K562 (cell line): ENCODE measurements at regions not wholly inside any gene's neighbourhood (a gene's known extent, or its start where the extent isn't known, plus 50 kb on each side); places are given as distances from the start of the nearest gene placed in this dataset.

Experiments
- ATAC-seq: fragments of 200-7000 bp; cut with Tn5 transposase; 3 replicates; pipeline ENCODE4 v1.9.1; 2020; ENCODE audit warnings: moderate library complexity
- BruUV-seq: library from RNA; stranded (reverse); fragments of 400-500 nt; replicated peaks from 2 replicates; lab custom pipeline; 2021; lab: Mats Ljungman, UMichigan
- CTCF ChIA-PET: fragments of 300-600 bp; formaldehyde crosslinking; extraction: SDS; loops from one replicate; lab custom pipeline; 2021; ENCODE audit warnings: low intra/inter-chr PET ratio; lab: Yijun Ruan, JAX
- POLR2A ChIA-PET: fragments of 300-600, 350-650 bp; sonication (Branson Sonifier 250); formaldehyde crosslinking; extraction: SDS; loops from one replicate; lab custom pipeline; 2021; ENCODE audit warnings: antibody characterized with exemption, inconsistent platforms; lab: Yijun Ruan, JAX
- DNase-seq, 4 experiments: peaks; one replicate each; pipeline versions ENCODE4 v3.0.0 to v3.0.0-alpha.2; 2011 to 2018; ENCODE audit warnings: low spot score in 3 of 4, mixed read lengths in 3 of 4; ENCODE audit errors: extremely low read depth in 1 of 4
- FAIRE-seq: peaks from 2 replicates; lab custom pipeline; 2011; peaks lifted over from hg19 to GRCh38; lab: Jason Lieb, UNC
- H2AFZ ChIP-seq: 2 replicates; pipeline ENCODE4 v1.6.0; 2011; ENCODE audit warnings: low read depth, low read length, control low read depth, inconsistent platforms
- H3K27ac ChIP-seq: fragments of 200-600 bp; 3 replicates; pipeline ENCODE4 v1.8.0; 2011; ENCODE audit warnings: low read depth, mild to moderate bottlenecking, control low read depth, inconsistent platforms, low read length, moderate library complexity, mixed read lengths; ENCODE audit errors: extremely low read depth
- H3K27me3 ChIP-seq, 2 experiments: fragments of 300-600 bp in 1 of 2; 2 replicates in 1 of 2; 3 replicates in 1 of 2; pipeline versions ENCODE4 v1.6.0 to v1.8.0; 2011; ENCODE audit warnings: inconsistent platforms in 2 of 2, low read length in 2 of 2, mild to moderate bottlenecking in 1 of 2, mixed read lengths in 1 of 2, moderate library complexity in 1 of 2; ENCODE audit not compliant: control insufficient read depth in 2 of 2, insufficient read depth in 2 of 2
- H3K36me3 ChIP-seq: fragments of 300-600 bp; 3 replicates; pipeline ENCODE4 v1.8.0; 2011; ENCODE audit warnings: mild to moderate bottlenecking, low read length, inconsistent platforms; ENCODE audit not compliant: control insufficient read depth, insufficient read depth
- H3K4me1 ChIP-seq, 2 experiments: fragments of 200-600 bp in 1 of 2; replicated peaks in 1 of 2; 2 replicates in 1 of 2; 3 replicates in 1 of 2; pipeline versions ENCODE4 v1.5.1 to v1.8.0; 2011; ENCODE audit warnings: inconsistent platforms in 2 of 2, low read length in 2 of 2, mild to moderate bottlenecking in 1 of 2, mixed read lengths in 1 of 2, moderate library complexity in 1 of 2; ENCODE audit not compliant: control insufficient read depth in 2 of 2, insufficient read depth in 2 of 2
- H3K4me2 ChIP-seq: 2 replicates; pipeline ENCODE4 v1.6.1; 2011; ENCODE audit warnings: low read length, control low read depth, inconsistent platforms, mixed read lengths; ENCODE audit not compliant: insufficient read depth
- H3K4me3 ChIP-seq: fragments of 200-600 bp; sonication (generic), shearing (Covaris generic); 2 replicates; pipeline ENCODE4 v1.5.1; 2016; ENCODE audit warnings: control low read depth, inconsistent platforms
- H3K79me2 ChIP-seq: fragments of 200-600 bp; 3 replicates; pipeline ENCODE4 v1.8.0; 2011; ENCODE audit warnings: low read length, inconsistent platforms; ENCODE audit not compliant: control insufficient read depth, insufficient read depth
- H3K9ac ChIP-seq, 2 experiments: 2 replicates each; pipeline versions ENCODE4 v1.6.0 to v1.6.1; 2011; ENCODE audit warnings: low read depth in 2 of 2, low read length in 2 of 2, control low read depth in 1 of 2, inconsistent platforms in 1 of 2, mild to moderate bottlenecking in 1 of 2, mixed read lengths in 1 of 2; ENCODE audit not compliant: insufficient read depth in 1 of 2
- H3K9me1 ChIP-seq: one replicate; pipeline ENCODE4 v1.6.0; 2011; ENCODE audit warnings: inconsistent platforms, mild to moderate bottlenecking, low read length, moderate library complexity; ENCODE audit not compliant: control insufficient read depth, insufficient read depth
- H3K9me3 ChIP-seq: replicated peaks from 2 replicates; pipeline ENCODE4 v1.5.1; 2011; ENCODE audit warnings: low read depth, low read length, inconsistent platforms; ENCODE audit not compliant: control insufficient read depth, insufficient read depth
- H4K20me1 ChIP-seq: replicated peaks from 2 replicates; pipeline ENCODE4 v1.6.1; 2011; ENCODE audit warnings: low read length, inconsistent platforms, mixed read lengths; ENCODE audit not compliant: control insufficient read depth, insufficient read depth
- GTF2B ChIP-seq: IDR thresholded peaks from 2 replicates; pipeline ENCODE4 v1.6.1; 2011; ENCODE audit not compliant: insufficient read length; ENCODE audit errors: extremely low read depth
- RCOR1 ChIP-seq, 2 experiments: IDR thresholded peaks; 2 replicates each; pipeline ENCODE4 v1.6.1; 2012; ENCODE audit warnings: low read depth in 2 of 2, low read length in 2 of 2, borderline replicate concordance in 1 of 2, improper control_type of control experiment in 1 of 2
- RNF2 ChIP-seq: sonication (generic); IDR thresholded peaks from 2 replicates; pipeline ENCODE4 v1.6.1; 2016
- SMARCE1 ChIP-seq: fragments of 450-650 bp; IDR thresholded peaks from 2 replicates; pipeline ENCODE4 v1.7.1; 2016; ENCODE audit warnings: mild to moderate bottlenecking
- TBL1XR1 ChIP-seq, 2 experiments: IDR thresholded peaks; 2 replicates each; pipeline ENCODE4 v1.6.1; 2012; ENCODE audit warnings: improper control_type of control experiment in 2 of 2, low read length in 2 of 2, mild to moderate bottlenecking in 1 of 2
- ZBTB40 ChIP-seq, 2 experiments: fragments of 450-650 bp in 1 of 2; sonication (generic) in 1 of 2; formaldehyde crosslinking in 1 of 2; IDR thresholded peaks; 2 replicates each; pipeline versions ENCODE4 v1.7.1 to v1.9.0; 2016 to 2022; ENCODE audit warnings: inconsistent platforms in 1 of 2, mild to moderate bottlenecking in 1 of 2, missing genetic modification reagents in 1 of 2
- ZNF592 ChIP-seq: fragments of 450-650 bp; IDR thresholded peaks from 2 replicates; pipeline ENCODE4 v1.6.1; 2017; ENCODE audit warnings: antibody characterized with exemption, mild to moderate bottlenecking
- WGBS: fragments of 100-300 bp; shearing (Covaris generic); methylation state at CpG from one replicate; pipeline ENCODE4 v1.1.6; 2016; ENCODE audit warnings: low coverage, mixed read lengths; ENCODE audit not compliant: insufficient coverage; ENCODE audit errors: missing lambda C conversion rate; 5-methylcytosine and 5-hydroxymethylcytosine counted together
- in situ Hi-C: fragments of 300-500 bp; cut with MboI; formaldehyde crosslinking; loops from 4 replicates; pipeline ENCODE4 v1.15.0; 2018; ENCODE audit warnings: inconsistent platforms, mixed read lengths
- intact Hi-C: fragments of 100-400 bp; cut with micrococcal nuclease; formaldehyde crosslinking; loops from 2 replicates; pipeline ENCODE4 v1.14.2; 2022

- no peak for TF ChIP-seq GTF2B
- TF ChIP-seq RCOR1 (IDR thresholded peaks at IDR 0.05; ENCODE audit: borderline replicate concordance in 1 of 2, low read depth in 2 of 2, low read length in 2 of 2), result no peak
- TF ChIP-seq SMARCE1, result no peak
- no peak for TF ChIP-seq RNF2
- TF ChIP-seq, all 486 proteins: peak for 0
Observed at GRCh38 chr2:180578441-180578840, 402.0 kb upstream of the UBE2E3 start (continued).

GRCh38 chr2:180577567-180577966 lies 402.8 kb upstream of the UBE2E3 start:
- Histone ChIP-seq H4K20me1 (no peaks in the 10 kb centered on the region), H3K79me2 (no peaks in the 10 kb centered on the region), H3K36me3 (no peaks in the 10 kb centered on the region), H3K9me1 (no peaks in the 10 kb centered on the region), H3K27me3 (no peaks in the 10 kb centered on the region), H2AFZ (no peak overlapping the region), H3K9me3 (no peaks in the 10 kb centered on the region; the same call in 1 of the 2 replicates), H3K4me2 (no peak overlapping the region), H3K9ac (no peak overlapping the region), H3K4me3 (no peak overlapping the region), H3K4me1 (no peaks in the 10 kb centered on the region), H3K27ac (no peak overlapping the region)
- no peak for FAIRE-seq
- ATAC-seq, result no peak
- intact Hi-C loops, result no loop called here
- no TSS peak for BruUV-seq
- in situ Hi-C loops, result no loop called here
- WGBS, result 2% methylated on average over 3 of the region's 3 CpGs
- POLR2A ChIA-PET, result no interaction called here
- no peak for DNase-seq
- CTCF ChIA-PET, result no interaction called here
- no peak for TF ChIP-seq ZNF592
- TF ChIP-seq ZBTB40 (IDR thresholded peaks at IDR 0.05), result no peak
- no peak for TF ChIP-seq ZBTB40 (CRISPR knock-in tag; IDR thresholded peaks at IDR 0.05)
- no peak for TF ChIP-seq TBL1XR1 (IDR thresholded peaks at IDR 0.05; ENCODE audit: low read length in 2 of 2)
